Glutamatergic neuron (in vitro differentiated cells): ENCODE measurements at regions not wholly inside any gene's neighbourhood (a gene's known extent, or its start where the extent isn't known, plus 50 kb on each side); places are given as distances from the start of the nearest gene placed in this dataset.
"Not testable (repeated sequence)": the region's sequence is repeated elsewhere in the genome, so short reads cannot be mapped to it uniquely, and the experiment has no call there.

ENCODE experiments used
- DNase-seq: peaks from one replicate; pipeline ENCODE4 v3.0.0; 2022
- H3K27ac Mint-ChIP-seq: one replicate; pipeline ENCODE4 v1.8.0; 2020; ENCODE audit warnings: mild to moderate bottlenecking, mixed read lengths, inconsistent platforms; ENCODE audit not compliant: unreplicated experiment
- H3K27me3 Mint-ChIP-seq: one replicate; pipeline ENCODE4 v1.8.0; 2020; ENCODE audit warnings: mild to moderate bottlenecking, moderate library complexity, mixed read lengths, inconsistent platforms; ENCODE audit not compliant: unreplicated experiment
- H3K36me3 Mint-ChIP-seq: one replicate; pipeline ENCODE4 v1.8.0; 2020; ENCODE audit warnings: mild to moderate bottlenecking, mixed read lengths, inconsistent platforms; ENCODE audit not compliant: unreplicated experiment
- H3K4me1 Mint-ChIP-seq: one replicate; pipeline ENCODE4 v1.8.0; 2020; ENCODE audit warnings: mild to moderate bottlenecking, low read depth, mixed read lengths, inconsistent platforms; ENCODE audit not compliant: unreplicated experiment
- H3K4me3 Mint-ChIP-seq: one replicate; pipeline ENCODE4 v1.8.0; 2020; ENCODE audit warnings: mild to moderate bottlenecking, mixed read lengths, inconsistent platforms; ENCODE audit not compliant: unreplicated experiment
- H3K9me3 Mint-ChIP-seq: one replicate; pipeline ENCODE4 v1.8.0; 2020; ENCODE audit warnings: mild to moderate bottlenecking, moderate library complexity, mixed read lengths, inconsistent platforms; ENCODE audit not compliant: unreplicated experiment
- TF ChIP-seq, protein P1 (sequence below): fragments of 200-600 bp; sonication (generic); IDR thresholded peaks from one replicate; pipeline ENCODE4 v1.5.0; 2021; ENCODE audit not compliant: partially characterized antibody, unreplicated experiment

DNA sequence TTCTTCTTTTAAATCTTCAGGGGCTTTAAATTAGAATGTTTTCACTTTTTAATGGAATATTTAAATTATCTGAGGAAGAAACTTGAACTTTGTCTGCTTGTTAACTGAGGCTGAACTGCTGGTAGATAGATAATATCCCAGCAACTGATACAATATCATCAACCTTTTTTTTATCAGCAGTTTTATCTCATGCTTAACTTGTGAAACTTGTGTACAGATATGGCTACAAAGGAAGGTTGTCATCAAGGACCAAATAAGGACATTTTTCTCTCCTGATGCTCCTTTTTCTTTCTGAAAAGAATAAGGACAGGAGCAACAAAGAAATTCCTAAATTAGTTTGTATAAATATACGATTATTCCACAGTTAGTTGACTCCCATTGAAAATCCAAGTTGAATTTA, 66.4 kb upstream of the KBTBD8 start:
- Mint-ChIP-seq H3K36me3 (no peaks in the 10 kb centered on the region), H3K4me1 (peaks cover 5% of the 10 kb centered on the region), H3K27ac (no peak overlapping the region), H3K27me3 (no peaks in the 10 kb centered on the region), H3K9me3 (no peaks in the 10 kb centered on the region), H3K4me3 (no peak overlapping the region)
- DNase-seq: no peak
- TF ChIP-seq, protein P1, sequence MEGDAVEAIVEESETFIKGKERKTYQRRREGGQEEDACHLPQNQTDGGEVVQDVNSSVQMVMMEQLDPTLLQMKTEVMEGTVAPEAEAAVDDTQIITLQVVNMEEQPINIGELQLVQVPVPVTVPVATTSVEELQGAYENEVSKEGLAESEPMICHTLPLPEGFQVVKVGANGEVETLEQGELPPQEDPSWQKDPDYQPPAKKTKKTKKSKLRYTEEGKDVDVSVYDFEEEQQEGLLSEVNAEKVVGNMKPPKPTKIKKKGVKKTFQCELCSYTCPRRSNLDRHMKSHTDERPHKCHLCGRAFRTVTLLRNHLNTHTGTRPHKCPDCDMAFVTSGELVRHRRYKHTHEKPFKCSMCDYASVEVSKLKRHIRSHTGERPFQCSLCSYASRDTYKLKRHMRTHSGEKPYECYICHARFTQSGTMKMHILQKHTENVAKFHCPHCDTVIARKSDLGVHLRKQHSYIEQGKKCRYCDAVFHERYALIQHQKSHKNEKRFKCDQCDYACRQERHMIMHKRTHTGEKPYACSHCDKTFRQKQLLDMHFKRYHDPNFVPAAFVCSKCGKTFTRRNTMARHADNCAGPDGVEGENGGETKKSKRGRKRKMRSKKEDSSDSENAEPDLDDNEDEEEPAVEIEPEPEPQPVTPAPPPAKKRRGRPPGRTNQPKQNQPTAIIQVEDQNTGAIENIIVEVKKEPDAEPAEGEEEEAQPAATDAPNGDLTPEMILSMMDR: no peak

DNA sequence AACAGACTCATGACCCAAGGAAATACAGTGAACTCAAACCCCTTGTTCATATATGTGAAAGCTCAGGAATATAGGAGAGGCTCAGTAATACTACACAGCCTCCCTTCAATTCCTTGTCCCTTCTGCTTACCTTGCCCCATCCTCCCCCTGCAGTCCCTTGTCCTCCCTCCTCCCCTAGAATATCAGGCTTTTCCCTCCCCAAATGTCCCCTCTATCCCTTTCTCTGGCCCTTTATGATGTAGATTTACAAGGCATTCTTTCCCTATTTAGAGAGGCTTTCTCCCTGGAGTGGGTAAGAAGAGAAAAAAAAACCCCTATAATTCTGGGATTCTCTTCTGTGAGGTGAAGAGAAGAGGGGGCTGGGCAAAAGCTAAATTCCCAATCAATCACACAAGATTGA, 64.9 kb upstream of the KBTBD8 start:
- H3K9me3 Mint-ChIP-seq: no peaks in the 10 kb centered on the region
- H3K27ac Mint-ChIP-seq: no peak overlapping the region
- H3K4me1 Mint-ChIP-seq: peaks cover 5% of the 10 kb centered on the region
- H3K27me3 Mint-ChIP-seq: peaks cover 4% of the 10 kb centered on the region
- H3K36me3 Mint-ChIP-seq: no peaks in the 10 kb centered on the region
- TF ChIP-seq, protein P1: no peak
- no peak for DNase-seq
- H3K4me3 Mint-ChIP-seq: no peak overlapping the region

DNA sequence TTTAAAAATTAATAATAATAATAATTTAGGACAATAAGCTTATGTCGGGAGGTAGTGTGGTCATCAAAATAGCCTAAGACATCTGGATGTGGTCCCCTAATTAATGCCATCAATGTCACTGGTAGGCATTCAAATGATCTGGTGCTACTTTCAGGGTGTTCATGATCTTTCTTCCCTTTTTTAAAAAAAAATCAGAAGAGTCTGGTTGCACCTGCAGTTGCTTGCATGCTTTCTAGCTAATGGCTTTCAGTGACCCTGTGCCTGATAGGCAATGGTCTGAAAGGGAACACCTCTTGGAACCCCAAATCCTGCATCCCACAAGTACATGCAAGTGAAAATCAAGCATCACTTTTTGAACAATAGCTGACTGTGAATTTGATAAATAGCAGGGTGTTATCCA, 64.1 kb upstream of the KBTBD8 start:
- TF ChIP-seq, protein P1: no peak

DNA sequence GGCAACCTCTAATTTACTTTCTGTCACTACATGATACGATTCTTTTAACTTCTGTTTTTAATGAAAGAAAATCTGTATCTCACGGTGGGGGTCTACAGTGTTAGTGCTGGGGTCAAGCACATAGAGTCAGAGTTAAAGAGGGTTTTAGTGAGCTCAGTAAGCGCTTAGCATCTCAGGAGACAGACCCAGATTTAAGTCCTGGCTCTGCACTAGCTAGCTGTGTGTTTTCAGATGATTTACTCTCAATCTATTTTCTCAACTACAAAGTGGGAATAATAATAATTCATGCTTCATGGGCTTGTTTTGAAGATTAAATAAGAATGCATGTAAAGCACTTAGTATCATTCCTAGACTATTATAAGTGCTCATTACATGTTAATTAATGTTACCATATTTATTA, 63.4 kb upstream of the KBTBD8 start:
- no peak overlapping the region for H3K27ac Mint-ChIP-seq
- H3K4me3 Mint-ChIP-seq: no peak overlapping the region
- no peaks in the 10 kb centered on the region for H3K36me3 Mint-ChIP-seq
- TF ChIP-seq, protein P1: no peak
- peaks cover 4% of the 10 kb centered on the region for H3K27me3 Mint-ChIP-seq
- peaks cover 5% of the 10 kb centered on the region for H3K4me1 Mint-ChIP-seq
- no peak for DNase-seq
- H3K9me3 Mint-ChIP-seq: no peaks in the 10 kb centered on the region

More for the DNA sequence above, 64.1 kb upstream of the KBTBD8 start:
- H3K4me3 Mint-ChIP-seq: no peak overlapping the region
- peaks cover 4% of the 10 kb centered on the region for H3K27me3 Mint-ChIP-seq
- H3K36me3 Mint-ChIP-seq: no peaks in the 10 kb centered on the region
- DNase-seq: no peak
- peaks cover 5% of the 10 kb centered on the region for H3K4me1 Mint-ChIP-seq
- H3K9me3 Mint-ChIP-seq: no peaks in the 10 kb centered on the region
- no peak overlapping the region for H3K27ac Mint-ChIP-seq

DNA sequence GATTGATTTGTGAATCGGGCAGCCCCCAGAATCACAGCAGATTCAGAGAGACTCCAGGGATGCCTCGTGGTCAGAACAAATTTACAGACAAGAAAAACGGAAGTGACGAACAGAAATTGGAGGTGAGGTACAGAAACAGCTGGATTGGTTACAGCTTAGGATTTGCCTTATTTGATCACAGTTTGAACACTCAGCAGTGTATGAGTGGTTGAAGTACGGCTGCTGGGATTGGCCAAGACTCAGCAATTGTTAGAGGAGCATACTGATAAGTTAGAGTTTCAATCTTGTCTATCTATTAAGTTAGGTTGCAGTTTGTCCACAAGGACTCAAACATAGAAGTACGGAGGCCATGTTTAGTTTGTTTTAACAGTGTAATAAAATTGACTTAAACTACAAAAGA, 61.1 kb upstream of the KBTBD8 start:
- DNase-seq, H3K9me3 Mint-ChIP-seq, H3K4me1 Mint-ChIP-seq, H3K4me3 Mint-ChIP-seq, H3K27me3 Mint-ChIP-seq, H3K27ac Mint-ChIP-seq, H3K36me3 Mint-ChIP-seq: not testable (repeated sequence)
